Endometrium (tissue), 2 donors: ENCODE measurements at regions not wholly inside any gene's neighbourhood (a gene's known extent, or its start where the extent isn't known, plus 50 kb on each side); places are given as distances from the start of the nearest gene placed in this dataset.

ENCODE experiments used
- FAIRE-seq: peaks from 2 replicates; lab custom pipeline; 2012; peaks lifted over from hg19 to GRCh38; lab: Jason Lieb, UNC
- donor health status: control.
- donor health status: control.

GRCh38 chr2:126482582-126483464, 173.1 kb upstream of the GYPC start:
- FAIRE-seq: no peak

- FAIRE-seq: no peak
Measured at GRCh38 chr2:126494593-126494992, 161.4 kb upstream of the GYPC start.

DNA sequence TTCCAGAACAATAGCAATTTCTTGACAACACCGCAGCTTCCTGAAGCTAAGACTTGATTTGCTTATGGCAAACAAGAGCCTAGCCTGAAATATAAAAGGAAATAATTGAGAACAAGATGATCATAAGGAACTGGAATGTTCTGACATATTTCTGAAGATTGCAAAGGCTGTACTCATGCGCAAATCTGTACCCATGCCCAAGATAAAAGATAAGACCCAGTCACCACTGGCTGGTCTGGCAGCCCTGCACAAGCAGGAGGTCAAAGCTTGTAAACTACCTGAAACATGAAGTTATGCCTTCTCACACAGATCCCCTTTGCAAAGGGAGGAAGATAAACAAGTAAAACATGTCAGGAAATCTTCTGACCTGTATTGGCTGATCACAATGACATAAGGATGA, 160.8 kb upstream of the GYPC start:
- no peak for FAIRE-seq

DNA sequence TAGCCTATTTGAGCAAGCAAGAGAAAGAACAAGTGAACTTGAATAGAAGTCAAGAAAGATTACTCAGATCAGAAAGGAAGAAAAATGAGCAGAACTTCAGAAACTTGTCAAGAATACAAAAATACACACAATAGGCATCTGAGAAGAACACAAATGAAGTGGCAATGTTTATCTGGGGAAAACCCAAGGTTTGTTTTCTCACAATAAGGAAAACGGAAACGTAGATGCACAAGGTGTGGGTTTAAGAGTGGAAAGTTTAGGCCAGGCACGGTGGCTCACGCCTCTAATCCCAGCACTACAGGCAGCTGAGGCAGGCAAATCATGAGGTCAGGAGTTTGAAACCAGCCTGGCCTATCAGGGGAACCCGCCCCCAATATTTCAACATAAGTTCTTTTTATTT, 159.5 kb upstream of the GYPC start:
- FAIRE-seq: no peak

GRCh38 chr2:126503476-126503875, 152.5 kb upstream of the GYPC start:
- FAIRE-seq: no peak

GRCh38 chr2:126504949-126505348, 151.0 kb upstream of the GYPC start:
- no peak for FAIRE-seq

GRCh38 chr2:126506786-126507185, 149.2 kb upstream of the GYPC start:
- FAIRE-seq: no peak

GRCh38 chr2:126507425-126507911, 148.5 kb upstream of the GYPC start:
- no peak for FAIRE-seq

- FAIRE-seq: no peak
Measured at GRCh38 chr2:126510356-126510755, 145.6 kb upstream of the GYPC start.

DNA sequence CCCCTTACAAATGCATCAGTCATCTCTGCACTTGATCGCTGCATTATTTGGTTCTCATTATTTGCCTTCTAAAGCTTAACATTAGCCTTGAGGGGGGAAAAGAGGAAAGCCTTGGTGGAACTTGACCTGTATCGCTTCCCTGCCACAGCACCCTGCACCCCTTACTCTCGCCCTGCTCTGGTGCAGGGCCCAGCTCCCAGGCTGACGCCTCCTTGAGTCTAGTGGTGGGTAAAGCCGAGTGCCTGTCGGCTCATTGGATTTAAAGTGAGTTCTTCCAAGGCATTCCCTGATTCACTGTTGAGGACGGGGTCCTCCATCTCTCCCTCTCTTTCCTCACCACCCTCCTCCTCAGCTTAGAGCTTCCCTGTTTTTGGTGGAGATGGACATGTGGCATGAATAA, 145.0 kb upstream of the GYPC start:
- no peak for FAIRE-seq

GRCh38 chr2:126512026-126512425, 143.9 kb upstream of the GYPC start:
- FAIRE-seq: peak; percentile 86

DNA sequence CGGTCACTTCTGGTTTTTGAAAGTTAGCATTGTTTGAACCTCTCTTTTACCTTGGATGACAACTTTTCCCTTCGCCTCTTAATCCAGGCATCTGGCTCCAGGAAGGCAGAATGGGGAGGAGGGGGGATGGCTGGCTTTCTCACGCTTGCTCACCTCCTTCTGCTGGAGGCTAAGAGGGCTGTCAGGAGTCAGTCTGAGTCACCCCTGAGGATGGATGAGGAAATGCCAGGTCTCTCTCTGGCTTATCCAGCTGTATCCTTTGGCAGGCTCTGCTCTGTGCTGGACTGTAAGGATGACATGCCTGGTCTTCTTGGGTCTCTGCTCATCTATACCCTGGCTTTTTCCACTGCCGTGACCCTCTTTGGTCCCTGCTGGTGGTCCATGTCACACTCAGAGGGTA, 142.9 kb upstream of the GYPC start:
- no peak for FAIRE-seq

- no peak for FAIRE-seq
Measured at GRCh38 chr2:126515471-126515870, 140.5 kb upstream of the GYPC start.

- FAIRE-seq: no peak
Measured at GRCh38 chr2:126518196-126518595, 137.8 kb upstream of the GYPC start.

- no peak for FAIRE-seq
Measured at GRCh38 chr2:126527836-126528490, 128.0 kb upstream of the GYPC start.

DNA sequence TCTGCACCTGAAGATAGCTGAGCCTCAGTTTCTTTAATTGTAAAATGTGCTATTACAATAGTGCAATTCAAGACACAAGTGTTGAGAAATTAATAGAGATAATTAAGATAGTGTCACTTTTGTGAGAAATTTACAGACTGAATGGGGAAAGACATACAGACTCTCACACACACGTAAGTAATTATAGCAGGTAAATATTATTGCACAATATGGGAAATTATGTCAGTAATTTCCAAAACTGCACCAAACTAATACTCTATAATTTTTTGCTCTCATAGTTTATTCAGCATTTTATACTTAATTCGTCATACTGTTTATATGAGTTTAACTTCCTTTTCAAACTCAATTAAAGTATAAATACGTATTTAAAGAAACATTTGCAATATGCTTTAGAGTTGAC, 124.9 kb upstream of the GYPC start:
- no peak for FAIRE-seq

DNA sequence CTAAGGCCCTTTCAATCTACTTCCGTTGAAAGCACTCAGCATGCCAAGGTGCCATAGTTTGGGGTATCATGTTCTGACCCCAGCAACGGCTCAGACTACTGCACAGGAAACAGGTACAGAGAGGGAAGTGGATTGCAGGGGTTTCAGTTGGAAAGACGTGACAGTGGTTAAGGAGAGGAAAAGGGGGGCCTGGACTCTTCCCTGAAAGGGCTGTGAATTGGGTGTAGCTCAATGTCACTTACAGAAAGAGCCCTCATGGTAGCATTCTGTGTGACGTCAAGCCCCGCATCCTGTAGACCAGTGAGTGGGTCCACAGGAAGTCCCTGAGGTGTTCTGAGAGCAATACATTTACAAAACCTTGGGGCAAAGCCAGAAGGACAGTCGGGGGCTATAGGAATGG, 121.5 kb upstream of the GYPC start:
- no peak for FAIRE-seq

DNA sequence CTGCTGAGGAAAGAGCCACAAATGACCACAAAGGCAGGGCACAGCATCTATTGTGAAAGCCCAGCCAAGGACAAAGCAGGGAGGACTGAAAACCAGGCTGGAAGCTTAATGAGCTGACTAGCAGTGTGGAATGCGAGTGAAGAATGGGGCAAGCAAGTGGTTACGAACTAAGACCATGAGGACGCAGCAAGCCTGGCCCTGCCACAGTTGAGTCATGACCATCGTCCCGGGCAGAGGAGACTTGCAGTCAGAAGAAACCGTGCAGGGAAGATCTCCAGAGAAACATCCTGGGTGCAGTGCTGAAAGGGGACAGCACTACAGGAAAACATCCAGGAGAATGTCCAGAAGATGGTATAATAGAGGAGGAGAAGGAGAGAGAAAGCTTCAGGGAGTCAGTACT, 120.5 kb upstream of the GYPC start:
- no peak for FAIRE-seq

DNA sequence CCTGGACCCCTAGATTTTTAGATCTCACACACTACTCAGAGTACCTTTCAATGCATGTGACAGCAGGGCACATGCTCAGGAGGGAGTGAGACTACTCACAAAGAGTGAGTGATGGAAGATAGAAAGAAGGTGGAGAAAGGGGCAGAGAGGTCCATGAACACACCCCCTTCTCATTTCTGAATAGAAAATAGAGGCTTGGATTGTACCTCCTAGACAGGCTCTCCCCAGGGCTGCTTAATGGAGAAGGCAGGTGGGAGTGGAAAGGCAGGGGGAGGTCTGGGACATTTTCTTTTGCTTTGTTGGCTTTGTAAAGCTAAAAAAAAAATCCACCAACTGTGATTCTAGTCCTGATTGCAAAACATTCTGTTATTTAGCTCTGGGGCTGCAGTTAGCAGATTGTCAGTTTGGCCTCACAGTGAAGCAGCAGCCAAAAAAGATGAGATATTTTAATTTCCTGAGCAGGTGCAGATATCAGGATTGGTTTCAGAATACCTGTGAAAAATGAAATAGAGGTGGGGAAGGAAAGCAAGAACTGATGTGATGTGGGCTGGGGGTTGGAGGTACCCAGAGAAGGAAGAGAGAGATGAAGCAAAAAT, 119.3 kb upstream of the GYPC start:
- no peak for FAIRE-seq

DNA sequence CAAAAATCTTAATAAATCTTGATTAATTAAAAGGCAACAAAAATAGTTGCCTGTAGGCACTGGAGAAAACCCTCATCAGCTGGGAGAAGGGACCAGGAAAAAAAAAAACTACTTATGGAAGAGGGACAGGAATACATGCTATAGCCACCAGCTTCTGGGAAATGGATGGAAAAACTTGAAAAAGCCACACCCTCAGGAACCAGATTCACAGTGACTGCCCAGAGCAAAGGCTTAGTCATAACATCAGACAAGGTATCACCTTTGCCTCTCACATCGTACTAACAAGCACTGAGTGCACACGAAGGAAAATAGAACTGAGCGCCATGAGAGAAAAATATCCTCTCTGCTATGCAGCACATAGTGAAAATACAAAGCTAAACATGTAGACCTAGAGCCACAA, 116.9 kb upstream of the GYPC start:
- FAIRE-seq: no peak

GRCh38 chr2:126542247-126542646, 113.7 kb upstream of the GYPC start:
- no peak for FAIRE-seq

DNA sequence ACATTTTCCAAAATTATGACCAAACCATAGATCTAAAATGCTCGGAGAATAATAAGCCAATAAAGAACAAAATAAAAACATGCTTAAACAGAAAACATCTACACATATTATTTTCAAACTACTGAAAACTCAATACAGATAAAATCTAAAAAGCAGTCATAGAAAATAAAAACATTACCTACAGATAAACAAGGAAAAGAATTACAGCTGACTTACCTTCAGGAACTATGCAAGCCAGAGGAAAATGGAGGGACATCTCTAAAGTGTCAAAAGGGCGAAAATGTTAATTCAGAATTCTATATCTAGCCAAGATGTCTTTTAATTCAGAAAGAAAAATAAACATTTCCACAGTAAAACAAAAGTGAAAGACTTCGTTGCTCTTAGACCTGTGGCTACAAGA, 112.9 kb upstream of the GYPC start:
- FAIRE-seq: no peak

DNA sequence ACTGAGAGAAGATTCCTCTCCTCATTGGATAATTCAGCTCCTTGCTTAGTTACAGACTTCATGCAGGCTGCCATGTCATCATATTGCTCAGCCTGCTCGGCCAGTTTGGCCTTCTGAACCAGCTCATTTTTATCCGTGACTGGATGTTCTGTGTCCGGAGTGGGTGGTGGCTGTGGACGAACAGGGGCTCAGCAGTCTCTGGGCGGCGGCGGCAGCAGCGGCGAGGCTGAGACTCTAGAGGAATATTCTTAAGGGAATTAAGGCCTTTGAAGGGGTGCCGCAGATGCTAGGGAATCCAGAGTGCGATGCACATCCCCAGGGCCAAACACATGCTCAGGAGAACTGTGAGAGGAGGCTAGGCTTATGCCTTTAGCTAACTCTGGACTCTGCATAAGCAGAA, 97.9 kb upstream of the GYPC start:
- FAIRE-seq: no peak
